Stimulated activated effector memory CD8-positive, alpha-beta T cell treated with anti-CD3 and anti-CD28 coated beads, Interleukin-12 subunit alpha, Interleukin-12 subunit beta, amount 100 ng/mL, for 72 hours (primary cell): ENCODE measurements at regions not wholly inside any gene's neighbourhood (a gene's known extent, or its start where the extent isn't known, plus 50 kb on each side); places are given as distances from the start of the nearest gene placed in this dataset.
"Not testable (repeated sequence)": the region's sequence is repeated elsewhere in the genome, so short reads cannot be mapped to it uniquely, and the experiment has no call there.

Experiments
- ATAC-seq: fragments of 150-1000 bp; cut with Tn5 transposase; 2 replicates; pipeline ENCODE4 v1.10.0; 2021
- DNase-seq, 2 donors: peaks; one replicate each; pipeline ENCODE4 v3.0.0; 2021 to 2022; ENCODE audit warnings: low spot score in 2 of 2
- H3K27ac Mint-ChIP-seq: one replicate; pipeline ENCODE4 v1.8.0; 2022; ENCODE audit warnings: mild to moderate bottlenecking, mixed read lengths
- H3K36me3 Mint-ChIP-seq: one replicate; pipeline ENCODE4 v1.8.0; 2022; ENCODE audit warnings: mild to moderate bottlenecking, mixed read lengths
- H3K4me1 Mint-ChIP-seq: one replicate; pipeline ENCODE4 v1.8.0; 2022; ENCODE audit warnings: mixed read lengths
- H3K4me3 Mint-ChIP-seq: one replicate; pipeline ENCODE4 v1.8.0; 2022; ENCODE audit warnings: mild to moderate bottlenecking, mixed read lengths
- H3K9me3 Mint-ChIP-seq: one replicate; pipeline ENCODE4 v1.8.0; 2022; ENCODE audit warnings: mixed read lengths

DNA sequence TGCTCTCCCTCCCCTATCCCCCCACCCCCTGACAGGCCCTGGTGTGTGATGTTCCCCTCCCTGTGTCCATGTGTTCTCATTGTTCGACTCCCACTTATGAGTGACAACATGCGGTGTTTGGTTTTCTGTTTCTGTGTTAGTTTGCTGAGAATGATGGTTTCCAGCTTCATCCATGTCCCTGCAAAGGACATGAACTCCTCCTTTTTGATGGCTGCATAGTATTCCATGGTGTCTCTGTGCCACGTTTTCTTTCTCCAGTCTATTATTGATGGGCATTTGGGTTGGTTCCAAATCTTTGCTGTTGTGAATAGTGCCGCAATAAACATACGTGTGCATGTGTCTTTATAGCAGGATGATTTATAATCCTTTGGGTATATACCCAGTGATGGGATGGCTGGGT is 121.8 kb upstream of the SHOX start:
- not testable (repeated sequence) for DNase-seq, H3K27ac Mint-ChIP-seq, H3K9me3 Mint-ChIP-seq, H3K4me3 Mint-ChIP-seq, ATAC-seq, H3K4me1 Mint-ChIP-seq, H3K36me3 Mint-ChIP-seq

DNA sequence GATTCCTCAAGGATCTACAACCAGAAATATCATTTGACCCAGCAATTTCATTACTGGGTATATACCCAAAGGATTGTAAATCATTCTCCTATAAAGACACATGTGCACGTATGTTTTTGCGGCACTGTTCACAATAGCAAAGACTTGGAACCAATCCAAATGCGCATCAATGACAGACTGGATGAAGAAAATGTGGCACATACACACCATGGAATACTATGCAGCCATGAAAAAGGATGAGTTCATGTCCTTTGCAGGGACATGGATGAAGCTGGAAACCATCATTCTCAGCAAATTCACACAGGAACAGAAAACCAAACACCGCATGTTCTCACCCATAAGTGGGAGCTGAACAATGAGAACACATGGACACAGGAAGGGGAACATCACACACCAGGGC is 119.5 kb upstream of the SHOX start:
- H3K27ac Mint-ChIP-seq, ATAC-seq, H3K36me3 Mint-ChIP-seq, H3K4me1 Mint-ChIP-seq, DNase-seq, H3K9me3 Mint-ChIP-seq, H3K4me3 Mint-ChIP-seq: not testable (repeated sequence)

GRCh38 chrX:518319-518718 is 112.3 kb upstream of the SHOX start:
- Mint-ChIP-seq H3K36me3 (no peaks in the 10 kb centered on the region), H3K27ac (no peak overlapping the region)

GRCh38 chrX:519741-520140 is 110.8 kb upstream of the SHOX start:
- Mint-ChIP-seq H3K36me3 (no peaks in the 10 kb centered on the region), H3K9me3 (peaks cover 18% of the 10 kb centered on the region), H3K4me1 (peaks cover 5% of the 10 kb centered on the region), H3K4me3 (no peak overlapping the region), H3K27ac (no peak overlapping the region)
- no peak for DNase-seq
- ATAC-seq, result no peak

More at GRCh38 chrX:518319-518718, 112.3 kb upstream of the SHOX start:
- Mint-ChIP-seq H3K9me3 (peaks cover 18% of the 10 kb centered on the region), H3K4me1 (peaks cover 5% of the 10 kb centered on the region), H3K4me3 (no peak overlapping the region)
- DNase-seq (no peak), ATAC-seq (no peak)

DNA sequence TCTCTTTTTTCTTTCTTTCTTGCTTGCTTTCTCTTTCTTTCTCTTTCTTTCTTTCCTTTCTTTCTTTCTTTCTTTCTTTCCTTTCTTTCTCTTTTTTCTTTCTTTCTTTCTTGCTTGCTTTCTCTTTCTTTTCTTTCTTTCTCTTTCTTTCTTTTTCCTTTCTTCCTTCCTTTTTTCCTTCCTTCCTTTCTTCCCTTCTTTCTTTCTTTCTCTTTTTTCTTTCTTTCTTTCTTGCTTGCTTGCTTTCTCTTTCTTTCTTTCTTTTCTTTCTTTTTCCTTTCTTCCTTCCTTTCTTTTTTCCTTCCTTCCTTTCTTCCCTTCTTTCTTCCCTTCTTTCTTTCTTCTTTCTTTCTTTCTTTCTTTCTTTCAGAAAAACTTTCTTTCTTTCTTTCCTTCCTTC is 108.1 kb upstream of the SHOX start:
- Mint-ChIP-seq H3K9me3 (peaks cover 11% of the 10 kb centered on the region), H3K27ac (no peak overlapping the region), H3K4me1 (no peaks in the 10 kb centered on the region), H3K4me3 (no peak overlapping the region), H3K36me3 (no peaks in the 10 kb centered on the region)
- DNase-seq, result no peak
- ATAC-seq, result no peak

DNA sequence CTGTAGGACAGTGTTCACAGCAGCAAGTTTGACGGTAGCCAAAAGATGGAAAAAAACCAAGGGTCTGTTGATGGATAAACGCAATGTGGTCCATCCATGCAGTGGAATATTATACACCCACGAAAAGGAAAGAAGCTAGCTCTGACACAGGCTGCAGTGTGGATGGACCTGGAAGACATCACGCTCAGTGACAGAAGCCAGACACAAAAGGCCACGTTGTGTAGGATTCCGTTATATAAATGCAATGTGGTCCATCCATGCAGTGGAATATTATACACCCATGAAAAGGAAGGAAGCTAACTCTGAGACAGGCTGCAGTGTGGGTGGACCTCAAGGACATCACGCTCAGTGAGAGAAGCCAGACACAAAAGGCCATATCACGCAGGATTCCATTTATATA is 105.5 kb upstream of the SHOX start:
- DNase-seq (no peak), ATAC-seq (no peak)
- Mint-ChIP-seq H3K4me3 (no peak overlapping the region), H3K36me3 (no peaks in the 10 kb centered on the region), H3K9me3 (peaks cover 17% of the 10 kb centered on the region), H3K27ac (no peak overlapping the region), H3K4me1 (no peaks in the 10 kb centered on the region)

DNA sequence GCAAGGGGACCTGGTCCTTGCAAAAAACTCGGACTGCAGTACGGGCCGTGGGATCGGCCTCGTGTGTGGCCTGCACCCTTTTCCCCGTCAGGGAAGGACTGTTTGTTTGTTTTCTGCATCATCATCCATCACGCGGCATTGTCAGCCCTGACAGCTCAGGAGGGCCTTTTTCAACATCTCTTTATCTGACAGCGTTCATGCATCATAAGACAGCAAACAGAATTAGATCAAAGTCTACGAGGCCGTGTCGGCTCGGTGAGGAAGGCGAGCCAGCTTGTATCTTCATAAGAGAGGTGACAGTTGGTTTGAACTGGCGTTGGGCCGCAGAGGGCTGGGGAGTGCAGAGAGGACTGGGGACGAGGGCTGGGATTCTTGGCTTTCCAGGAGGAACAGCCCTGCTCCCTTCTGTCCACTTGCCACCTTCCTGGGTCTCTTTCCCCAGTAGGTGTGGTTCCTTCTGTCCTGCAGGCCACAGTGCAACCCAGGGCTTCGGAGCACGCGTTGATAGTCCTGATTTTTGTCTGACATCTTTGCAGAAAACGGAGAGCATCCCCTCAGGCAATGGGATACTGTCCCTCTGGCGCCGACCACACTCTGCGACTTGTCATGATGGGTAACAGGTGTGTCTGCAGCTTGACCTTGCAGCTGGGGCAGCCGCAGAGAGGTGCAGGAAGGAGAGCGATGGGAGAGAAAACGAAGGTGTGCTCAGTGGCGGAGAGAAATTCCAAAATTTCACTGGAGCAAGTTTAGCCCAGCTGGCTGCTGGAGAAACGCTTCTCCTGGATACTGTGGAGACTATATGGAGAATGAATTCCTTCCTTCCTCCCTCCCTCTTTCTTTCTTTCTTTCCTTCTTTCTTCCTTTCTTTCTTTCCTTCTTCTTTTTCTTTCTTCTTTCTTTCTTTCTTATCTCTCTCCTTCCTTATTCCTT is 104.0 kb upstream of the SHOX start:
- H3K4me1 Mint-ChIP-seq, result no peaks in the 10 kb centered on the region
- no peaks in the 10 kb centered on the region for H3K36me3 Mint-ChIP-seq
- DNase-seq (no peak), ATAC-seq (no peak)
- H3K4me3 Mint-ChIP-seq, result no peak overlapping the region
- H3K9me3 Mint-ChIP-seq, result peaks cover 17% of the 10 kb centered on the region
- no peak overlapping the region for H3K27ac Mint-ChIP-seq

- DNase-seq, result no peak
- Mint-ChIP-seq H3K36me3 (no peaks in the 10 kb centered on the region), H3K9me3 (peaks cover 13% of the 10 kb centered on the region), H3K27ac (no peak overlapping the region), H3K4me1 (no peaks in the 10 kb centered on the region), H3K4me3 (no peak overlapping the region)
- no peak for ATAC-seq
Observed at GRCh38 chrX:530726-531610, 99.6 kb upstream of the SHOX start.

GRCh38 chrX:531611-531936 is 99.0 kb upstream of the SHOX start:
- H3K27ac Mint-ChIP-seq, result no peak overlapping the region
- H3K4me3 Mint-ChIP-seq, result no peak overlapping the region
- H3K4me1 Mint-ChIP-seq, result no peaks in the 10 kb centered on the region
- no peak for ATAC-seq
- no peaks in the 10 kb centered on the region for H3K36me3 Mint-ChIP-seq
- peaks cover 12% of the 10 kb centered on the region for H3K9me3 Mint-ChIP-seq
- no peak for DNase-seq

DNA sequence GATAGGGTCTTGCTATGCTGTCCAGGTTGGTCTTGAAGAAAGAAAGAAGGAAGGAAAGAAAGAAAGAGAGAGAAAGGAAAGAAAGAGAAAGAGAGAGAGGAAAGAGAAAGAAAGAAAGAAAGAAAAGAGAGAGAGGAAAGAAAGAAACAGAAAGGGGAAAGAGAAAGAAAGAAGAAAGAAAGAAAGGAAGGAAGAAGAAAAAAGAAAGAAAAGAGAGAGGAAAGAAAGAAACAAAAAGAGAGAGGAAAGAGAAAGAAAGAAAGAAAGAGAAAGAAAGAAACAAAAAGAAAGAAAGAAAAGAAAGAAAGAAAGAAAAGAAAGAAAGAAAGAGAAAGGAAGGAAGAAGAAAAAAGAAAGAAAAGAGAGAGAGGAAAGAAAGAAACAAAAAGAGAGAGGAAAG is 95.8 kb upstream of the SHOX start:
- no peak for ATAC-seq
- H3K4me1 Mint-ChIP-seq, result no peaks in the 10 kb centered on the region
- H3K9me3 Mint-ChIP-seq, result peaks cover 6% of the 10 kb centered on the region
- DNase-seq, result no peak
- no peaks in the 10 kb centered on the region for H3K36me3 Mint-ChIP-seq
- no peak overlapping the region for H3K27ac Mint-ChIP-seq
- H3K4me3 Mint-ChIP-seq, result no peak overlapping the region

DNA sequence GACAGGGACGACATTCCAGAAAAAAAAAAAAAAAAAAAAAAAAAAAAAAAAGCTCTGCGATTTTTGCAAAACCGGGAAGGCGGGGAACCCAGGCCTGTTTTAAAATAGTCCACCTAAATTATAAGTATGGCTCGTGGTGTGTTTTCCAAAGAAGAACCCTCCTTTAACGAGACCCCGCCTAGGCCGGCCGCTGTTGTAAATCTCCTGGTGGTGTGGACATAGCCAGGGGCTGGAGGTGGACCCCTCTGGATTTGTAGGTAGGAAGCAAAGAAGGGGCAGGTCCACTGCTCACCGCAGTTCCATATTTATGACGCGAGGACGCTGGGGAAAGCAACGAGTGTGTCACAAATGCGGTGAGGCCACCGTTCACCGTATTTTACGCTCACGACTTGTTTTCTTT is 94.0 kb upstream of the SHOX start:
- no peak overlapping the region for H3K4me3 Mint-ChIP-seq
- H3K27ac Mint-ChIP-seq, result no peak overlapping the region
- H3K9me3 Mint-ChIP-seq, result peaks cover 6% of the 10 kb centered on the region
- no peaks in the 10 kb centered on the region for H3K4me1 Mint-ChIP-seq
- no peaks in the 10 kb centered on the region for H3K36me3 Mint-ChIP-seq
- ATAC-seq, result no peak
- DNase-seq, result no peak

DNA sequence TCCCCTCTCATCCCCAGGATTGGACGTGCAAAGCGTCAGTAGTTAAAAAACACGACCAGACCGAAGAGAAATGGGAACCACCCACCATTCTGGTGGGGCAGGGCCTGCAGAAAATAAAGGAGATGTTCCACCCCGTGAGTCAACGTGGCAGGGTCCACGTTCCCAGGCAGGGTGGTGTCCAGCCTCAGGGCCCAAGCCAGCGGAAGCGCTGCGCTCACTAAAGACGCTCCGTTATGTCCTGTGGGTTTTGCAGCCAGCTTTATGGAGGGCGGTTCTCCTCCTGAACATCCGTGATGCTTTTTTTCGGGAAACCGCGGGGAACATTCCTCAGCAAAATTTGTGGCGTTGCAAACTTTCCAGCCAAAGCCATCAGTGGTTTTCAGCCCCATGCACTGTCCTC is 93.4 kb upstream of the SHOX start:
- DNase-seq (no peak), ATAC-seq (no peak)
- H3K4me1 Mint-ChIP-seq, result no peaks in the 10 kb centered on the region
- no peak overlapping the region for H3K27ac Mint-ChIP-seq
- H3K4me3 Mint-ChIP-seq, result no peak overlapping the region
- peaks cover 6% of the 10 kb centered on the region for H3K9me3 Mint-ChIP-seq
- no peaks in the 10 kb centered on the region for H3K36me3 Mint-ChIP-seq

- H3K4me3 Mint-ChIP-seq, result no peak overlapping the region
- DNase-seq, result no peak
- no peak overlapping the region for H3K27ac Mint-ChIP-seq
- no peak for ATAC-seq
- H3K9me3 Mint-ChIP-seq, result peaks cover 6% of the 10 kb centered on the region
- H3K36me3 Mint-ChIP-seq, result no peaks in the 10 kb centered on the region
- no peaks in the 10 kb centered on the region for H3K4me1 Mint-ChIP-seq
Observed at GRCh38 chrX:538311-538710, 92.3 kb upstream of the SHOX start.

DNA sequence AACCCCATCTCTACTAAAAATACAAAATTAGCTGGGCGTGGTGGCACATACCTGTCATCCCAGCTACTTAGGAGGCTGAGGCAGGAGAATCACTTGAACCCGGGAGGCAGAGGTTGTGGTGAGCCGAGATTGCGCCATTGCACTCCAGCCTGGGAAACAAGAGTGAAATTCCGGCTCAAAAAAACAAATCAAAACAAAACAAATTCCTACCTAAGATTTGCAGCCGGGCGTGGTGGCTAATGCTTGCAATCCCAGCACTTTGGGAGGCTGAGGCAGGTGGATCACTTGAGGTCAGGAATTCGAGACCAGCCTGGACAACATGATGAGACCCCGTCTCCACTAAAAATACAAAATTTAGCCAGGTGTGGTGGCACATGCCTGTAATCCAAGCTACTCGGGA is 89.6 kb upstream of the SHOX start:
- not testable (repeated sequence) for DNase-seq

GRCh38 chrX:542179-542578 is 88.4 kb upstream of the SHOX start:
- H3K36me3 Mint-ChIP-seq, result no peaks in the 10 kb centered on the region
- no peak for DNase-seq
- no peak overlapping the region for H3K27ac Mint-ChIP-seq
- no peak for ATAC-seq
- no peaks in the 10 kb centered on the region for H3K4me1 Mint-ChIP-seq
- H3K4me3 Mint-ChIP-seq, result no peak overlapping the region
- H3K9me3 Mint-ChIP-seq, result peaks cover 5% of the 10 kb centered on the region

More for the DNA sequence above, 89.6 kb upstream of the SHOX start:
- not testable (repeated sequence) for ATAC-seq, H3K9me3 Mint-ChIP-seq, H3K4me1 Mint-ChIP-seq, H3K36me3 Mint-ChIP-seq, H3K4me3 Mint-ChIP-seq, H3K27ac Mint-ChIP-seq

DNA sequence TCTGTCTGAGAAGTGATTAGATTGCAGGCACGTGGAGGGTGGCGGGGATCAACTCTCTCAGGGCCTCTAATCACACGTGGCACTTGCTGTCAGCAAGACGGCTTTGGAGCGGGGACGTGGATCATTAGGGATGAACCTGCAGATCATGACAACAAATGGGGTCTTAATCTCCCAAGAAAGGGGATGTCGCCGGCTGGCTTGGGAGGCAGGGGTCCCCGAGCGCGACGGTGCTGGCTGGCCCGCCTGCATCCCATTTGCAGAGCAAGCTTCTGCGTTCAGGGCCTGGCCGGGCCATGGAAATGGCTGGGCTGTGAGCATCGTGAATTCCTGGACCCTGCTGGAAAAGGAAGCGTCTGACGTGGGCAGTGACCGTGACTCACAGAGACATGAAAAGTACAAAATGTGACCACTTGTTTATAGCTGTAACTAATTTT is 85.1 kb upstream of the SHOX start:
- H3K36me3 Mint-ChIP-seq, result no peaks in the 10 kb centered on the region
- peaks cover 20% of the 10 kb centered on the region for H3K9me3 Mint-ChIP-seq
- H3K4me3 Mint-ChIP-seq, result no peak overlapping the region
- H3K27ac Mint-ChIP-seq, result no peak overlapping the region
- no peaks in the 10 kb centered on the region for H3K4me1 Mint-ChIP-seq
- DNase-seq (no peak), ATAC-seq (no peak)
